AG09319 (cell line): ENCODE measurements at regions not wholly inside any gene's neighbourhood (a gene's known extent, or its start where the extent isn't known, plus 50 kb on each side); places are given as distances from the start of the nearest gene placed in this dataset.
"Not testable (repeated sequence)": the region's sequence is repeated elsewhere in the genome, so short reads cannot be mapped to it uniquely, and the experiment has no call there.

Experiments
- DNase-seq: peaks from one replicate; pipeline ENCODE4 v3.0.0-alpha.2; 2010; ENCODE audit warnings: low read depth; ENCODE audit errors: extremely low read depth
- TF ChIP-seq, protein P1 (sequence below): IDR thresholded peaks from 2 replicates; pipeline ENCODE4 v1.5.1; 2011; ENCODE audit warnings: low read depth, mild to moderate bottlenecking, inconsistent platforms, low read length, moderate library complexity

DNA sequence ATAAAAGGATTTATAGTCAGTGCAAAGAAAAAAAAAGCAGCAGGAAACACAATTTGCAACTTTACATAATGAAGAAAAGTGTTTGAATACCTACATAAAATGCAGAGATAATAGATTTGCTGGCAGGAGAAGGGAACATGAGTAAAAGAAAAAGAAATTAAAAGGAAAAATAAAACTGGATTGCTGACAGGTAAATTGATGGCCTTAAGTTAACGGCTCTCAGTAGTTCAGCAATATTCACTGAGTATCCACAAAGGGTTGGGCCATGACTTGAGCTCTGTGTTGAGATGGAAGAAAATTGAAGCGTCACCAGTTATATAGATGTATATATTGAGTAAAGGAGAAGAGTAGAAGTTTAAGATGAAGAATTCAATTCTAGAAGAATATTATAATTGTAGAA is 330.1 kb upstream of the VCX start:
- DNase-seq: no peak
- TF ChIP-seq, protein P1, sequence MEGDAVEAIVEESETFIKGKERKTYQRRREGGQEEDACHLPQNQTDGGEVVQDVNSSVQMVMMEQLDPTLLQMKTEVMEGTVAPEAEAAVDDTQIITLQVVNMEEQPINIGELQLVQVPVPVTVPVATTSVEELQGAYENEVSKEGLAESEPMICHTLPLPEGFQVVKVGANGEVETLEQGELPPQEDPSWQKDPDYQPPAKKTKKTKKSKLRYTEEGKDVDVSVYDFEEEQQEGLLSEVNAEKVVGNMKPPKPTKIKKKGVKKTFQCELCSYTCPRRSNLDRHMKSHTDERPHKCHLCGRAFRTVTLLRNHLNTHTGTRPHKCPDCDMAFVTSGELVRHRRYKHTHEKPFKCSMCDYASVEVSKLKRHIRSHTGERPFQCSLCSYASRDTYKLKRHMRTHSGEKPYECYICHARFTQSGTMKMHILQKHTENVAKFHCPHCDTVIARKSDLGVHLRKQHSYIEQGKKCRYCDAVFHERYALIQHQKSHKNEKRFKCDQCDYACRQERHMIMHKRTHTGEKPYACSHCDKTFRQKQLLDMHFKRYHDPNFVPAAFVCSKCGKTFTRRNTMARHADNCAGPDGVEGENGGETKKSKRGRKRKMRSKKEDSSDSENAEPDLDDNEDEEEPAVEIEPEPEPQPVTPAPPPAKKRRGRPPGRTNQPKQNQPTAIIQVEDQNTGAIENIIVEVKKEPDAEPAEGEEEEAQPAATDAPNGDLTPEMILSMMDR: no peak

DNA sequence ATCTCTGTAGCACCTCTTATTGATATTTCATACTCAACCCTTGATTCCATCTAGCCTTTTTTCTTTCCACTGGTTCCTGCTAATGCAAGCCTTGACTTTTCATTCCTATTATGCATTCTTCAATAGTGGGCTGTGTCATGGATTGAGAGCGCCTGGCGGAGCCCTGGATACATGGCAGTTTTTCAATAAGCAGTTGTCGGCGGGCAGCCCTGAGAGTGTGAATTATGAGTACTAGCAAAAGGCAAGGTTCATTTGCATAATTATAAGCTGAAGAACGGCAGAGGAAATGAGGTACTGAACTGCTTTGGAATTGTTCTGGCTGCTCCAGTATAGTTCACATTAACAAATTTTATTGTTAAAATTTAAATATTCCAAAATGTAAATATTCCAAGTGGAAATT is 339.7 kb upstream of the VCX start:
- TF ChIP-seq, protein P1: no peak
- no peak for DNase-seq

DNA sequence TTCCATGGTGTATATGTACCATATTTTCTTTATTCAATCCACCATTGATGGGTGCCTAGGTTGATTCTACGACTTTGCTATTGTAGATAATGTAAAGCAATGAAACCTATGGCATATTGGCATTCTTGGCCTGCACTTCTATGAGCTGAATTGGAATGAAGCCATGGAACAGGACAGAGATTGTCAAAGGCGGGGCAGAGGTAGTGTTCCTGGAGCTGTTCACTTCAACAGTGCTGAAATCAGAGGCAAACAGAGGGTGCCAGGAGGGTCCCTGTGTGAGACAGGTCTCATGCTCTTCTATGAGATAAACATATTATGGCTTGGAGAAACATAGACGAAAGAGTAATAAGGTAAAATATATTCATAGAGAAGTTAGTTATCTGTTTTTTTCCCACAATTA is 342.6 kb upstream of the VCX start:
- no peak for DNase-seq

DNA sequence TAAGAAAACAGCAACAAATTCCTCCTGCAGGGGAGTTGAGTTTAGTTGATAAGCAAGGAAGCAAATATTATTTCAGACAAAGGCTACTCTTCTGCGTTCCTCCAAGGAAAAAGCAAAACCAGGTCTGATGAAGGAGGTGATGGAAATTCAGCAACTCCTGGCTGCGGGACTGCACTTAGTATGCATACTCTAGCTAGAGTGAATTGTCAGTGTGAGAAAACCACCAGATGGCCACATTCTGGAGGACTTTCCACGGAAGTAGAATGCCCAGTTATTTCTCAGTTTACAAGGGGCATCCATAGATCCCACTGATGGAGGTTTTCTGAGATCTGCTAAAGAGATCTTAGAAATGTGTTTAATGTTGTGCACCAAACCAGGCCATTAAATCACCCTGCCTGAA is 338.6 kb upstream of the PUDP start:
- no peak for DNase-seq
- TF ChIP-seq, protein P1: no peak

More for the DNA sequence above, 342.6 kb upstream of the VCX start:
- TF ChIP-seq, protein P1: no peak

DNA sequence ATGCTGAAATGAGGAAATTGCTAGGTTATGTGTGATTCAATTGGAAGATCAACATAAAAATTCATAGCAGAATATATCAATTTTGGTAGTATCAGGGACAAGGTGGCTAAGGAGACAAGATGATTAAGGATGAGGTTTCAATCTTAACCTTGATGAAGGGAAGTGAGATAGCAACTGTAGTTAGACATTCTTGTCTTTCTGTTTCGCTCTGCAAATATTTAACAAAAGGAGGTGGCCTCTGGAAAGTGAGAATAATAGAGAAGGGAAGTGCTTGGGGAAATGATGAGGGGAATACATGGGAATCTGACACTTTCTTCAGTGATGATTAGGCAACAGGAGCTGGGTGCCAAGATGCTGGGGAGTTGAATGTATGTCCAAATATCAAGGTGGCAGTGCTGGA is 337.1 kb upstream of the PUDP start:
- no peak for DNase-seq
- TF ChIP-seq, protein P1: no peak

DNA sequence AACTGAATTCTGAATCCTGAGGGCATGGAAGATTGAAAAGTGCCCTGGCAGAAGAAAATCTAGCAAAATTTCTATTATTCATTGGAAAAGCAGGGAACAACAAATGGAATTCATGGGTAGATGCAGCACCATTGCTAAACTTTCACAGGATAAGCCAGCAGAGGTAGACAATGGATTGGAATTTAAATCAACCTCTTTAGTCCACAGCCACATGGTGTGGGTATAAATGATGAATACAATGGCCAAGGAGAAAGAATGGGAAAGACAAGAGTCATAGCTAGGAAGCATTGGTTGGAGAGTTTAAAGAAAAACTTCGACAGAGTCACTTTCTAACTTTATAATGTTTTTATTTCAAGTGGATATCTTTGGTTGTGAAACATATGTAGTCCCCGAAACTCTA is 332.8 kb upstream of the PUDP start:
- no peak for DNase-seq
- TF ChIP-seq, protein P1: no peak

DNA sequence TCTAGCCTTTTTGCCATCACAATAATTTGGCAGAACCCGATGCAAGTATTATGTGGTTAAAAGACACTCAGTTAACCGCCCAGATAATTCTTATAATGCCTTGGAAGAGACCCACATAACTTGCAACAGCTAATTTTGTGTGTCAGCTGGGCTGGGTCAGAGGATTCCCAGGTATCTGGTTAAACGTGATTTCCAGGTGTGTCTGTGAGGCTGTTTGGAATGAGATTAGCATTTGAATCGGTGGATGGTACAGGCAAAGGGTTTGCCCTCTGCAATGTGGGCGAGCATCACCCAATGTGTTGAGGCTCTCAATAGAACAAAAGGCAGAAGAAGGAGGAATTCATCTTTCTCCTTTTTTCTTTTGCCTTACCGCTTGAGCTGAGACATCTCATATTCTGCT is 314.2 kb upstream of the PUDP start:
- TF ChIP-seq, protein P1: no peak
- no peak for DNase-seq

DNA sequence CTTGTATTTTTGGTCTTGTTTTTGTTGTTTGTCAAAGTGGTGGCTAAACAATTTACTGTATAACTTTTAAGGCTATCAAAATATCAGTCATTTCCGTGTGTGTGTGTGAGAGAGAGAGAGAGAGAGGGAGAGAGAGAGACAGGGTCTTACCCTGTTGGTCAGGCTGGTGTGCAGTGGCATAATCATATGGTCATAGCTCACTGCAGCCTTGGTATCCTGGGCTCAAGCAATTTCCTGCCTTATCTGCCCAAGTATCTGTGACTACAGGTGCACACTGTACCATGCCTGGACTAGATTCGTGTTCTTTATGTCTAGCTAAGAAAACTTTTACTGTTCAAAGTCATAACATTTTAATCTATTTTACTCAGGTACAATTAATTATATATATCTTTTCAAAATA is 313.1 kb upstream of the PUDP start:
- not testable (repeated sequence) for DNase-seq
